HG03460 (cell line): ENCODE measurements at regions not wholly inside any gene's neighbourhood (a gene's known extent, or its start where the extent isn't known, plus 50 kb on each side); places are given as distances from the start of the nearest gene placed in this dataset.

Experiments
- ATAC-seq: cut with Tn5 transposase; IDR thresholded peaks from one replicate; pipeline ENCODE4 v1.9.1; 2021; ENCODE audit not compliant: unreplicated experiment

DNA sequence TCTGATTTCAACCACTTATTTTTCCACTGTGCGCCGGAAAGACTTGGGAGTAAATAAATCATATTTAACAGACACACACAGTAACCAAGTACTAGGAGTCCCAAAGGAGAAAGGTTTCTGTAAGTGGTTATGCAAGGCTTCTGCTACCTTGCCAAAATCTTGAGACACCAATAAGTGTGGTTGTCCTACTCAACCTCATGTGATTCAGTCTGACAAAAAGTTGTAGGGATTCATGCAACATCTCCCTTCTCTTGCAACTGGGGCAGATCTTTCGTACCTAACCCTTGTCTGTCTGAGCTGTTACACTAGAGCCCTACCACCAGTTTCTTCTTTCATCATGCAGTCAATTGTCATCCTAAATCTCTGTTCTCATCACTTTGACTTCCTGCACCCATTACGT lies 69.9 kb upstream of the NUDT7 start:
- ATAC-seq: no peak

DNA sequence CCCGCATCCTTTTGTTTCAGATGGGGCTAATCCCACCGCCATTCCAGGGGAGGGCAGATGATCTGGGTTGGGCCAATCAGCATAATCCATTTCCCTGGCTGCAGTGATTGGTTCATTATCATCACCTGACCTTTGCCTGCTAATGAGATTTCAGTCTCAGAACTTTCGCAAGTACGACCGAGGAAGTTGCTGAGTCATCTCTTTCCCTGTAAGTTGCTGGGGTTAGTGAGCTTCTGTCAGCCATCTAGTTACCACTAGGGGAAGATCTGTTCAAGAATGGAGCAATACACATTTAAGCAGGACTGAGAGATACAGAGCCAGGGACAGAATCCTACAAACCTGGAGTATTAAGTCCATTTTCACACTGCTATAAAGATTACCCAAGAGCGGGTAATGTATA lies 65.3 kb upstream of the NUDT7 start:
- no peak for ATAC-seq

DNA sequence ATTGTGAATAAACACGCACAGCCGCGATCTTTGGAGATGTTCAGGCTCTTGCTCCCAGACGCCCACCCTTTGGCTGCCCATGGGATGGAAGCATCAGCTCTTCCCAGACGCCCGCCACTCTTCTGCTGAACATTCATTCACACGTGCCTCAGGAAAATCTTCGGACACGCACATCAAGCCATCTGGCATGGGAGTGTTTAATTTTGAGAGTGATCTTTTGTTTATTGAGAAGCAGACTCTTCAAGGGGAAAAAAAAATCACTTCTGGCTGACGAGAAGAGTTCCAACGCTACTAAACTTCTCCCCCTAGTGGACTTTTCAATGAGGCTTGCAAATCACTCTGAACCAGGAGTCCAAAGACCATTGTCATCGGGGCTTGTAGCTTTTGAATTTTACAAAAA lies 62.0 kb upstream of the NUDT7 start:
- ATAC-seq: no peak

DNA sequence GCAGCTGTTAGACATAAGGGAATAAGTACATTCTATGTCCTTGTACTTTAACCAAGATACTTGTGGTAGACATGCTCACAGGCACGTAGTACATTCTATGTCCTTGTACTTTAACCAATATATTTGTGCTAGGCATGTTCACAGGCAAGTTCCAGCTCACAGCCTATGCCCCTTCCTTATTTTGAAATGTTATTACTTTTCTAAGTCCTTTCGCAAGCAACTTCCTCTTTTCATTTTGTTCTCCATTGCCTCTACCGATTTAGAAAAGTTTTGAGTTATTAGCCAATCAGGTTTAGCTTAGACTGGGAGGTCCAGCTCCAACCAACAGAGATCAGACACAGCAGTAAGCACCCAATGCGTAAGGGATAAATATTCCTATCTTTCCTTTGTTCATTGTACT lies 60.1 kb upstream of the NUDT7 start:
- ATAC-seq: no peak

DNA sequence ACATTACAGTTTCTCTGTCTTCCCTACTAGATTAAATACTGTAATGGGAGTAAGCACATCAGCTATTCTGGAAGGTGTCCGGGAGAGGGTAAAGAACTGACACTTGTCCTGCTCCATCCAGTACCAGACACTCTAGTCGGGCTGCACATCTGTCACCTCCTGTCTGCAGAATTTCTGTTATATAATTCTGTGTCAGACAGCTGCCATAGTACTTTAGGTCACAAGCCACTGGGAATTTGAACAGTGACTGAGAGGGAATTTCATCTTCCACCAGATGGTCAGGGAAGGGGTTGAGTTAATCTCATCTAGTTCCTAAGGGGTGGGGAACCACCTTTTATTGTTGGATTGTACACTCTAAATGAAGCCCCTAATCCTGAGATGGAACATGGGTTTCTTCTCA lies 58.6 kb upstream of the NUDT7 start:
- no peak for ATAC-seq

DNA sequence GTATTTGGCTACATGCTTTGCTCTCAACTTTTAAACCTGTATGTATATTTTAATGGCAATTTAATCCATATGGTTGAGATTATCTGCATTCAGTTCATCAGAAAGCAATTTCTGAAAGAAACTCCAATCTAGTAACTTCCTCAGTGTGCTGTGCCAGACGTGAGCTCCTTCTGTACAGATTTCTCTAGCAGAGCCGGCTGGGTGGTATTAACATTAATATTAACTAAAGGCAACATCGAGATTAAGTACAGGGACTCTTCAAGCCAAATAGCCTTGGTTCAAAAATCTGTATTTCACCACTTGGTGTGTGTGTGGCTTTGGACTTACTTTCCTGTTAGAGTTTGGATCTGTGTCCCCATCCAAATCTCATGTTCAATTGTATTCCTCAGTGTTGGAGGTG lies 55.5 kb upstream of the NUDT7 start:
- ATAC-seq: no peak

DNA sequence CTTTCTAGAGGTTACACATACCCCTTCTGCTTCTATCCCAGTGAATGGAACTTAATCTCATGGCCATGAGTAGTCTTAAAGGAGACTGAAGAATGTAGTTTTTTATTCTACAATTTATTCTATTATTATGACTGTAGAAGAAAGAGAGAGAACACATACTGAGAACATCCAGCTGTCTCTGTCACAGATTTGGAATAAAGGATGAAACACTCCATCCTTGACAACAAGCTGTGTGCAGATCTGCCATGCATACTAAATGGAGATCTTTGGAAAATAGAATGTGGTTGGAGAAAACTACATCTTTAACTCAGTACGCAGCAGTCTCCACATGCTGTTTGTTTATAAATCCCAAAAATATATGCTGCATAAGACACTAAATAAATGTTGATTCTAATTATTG lies 54.1 kb upstream of the NUDT7 start:
- no peak for ATAC-seq

DNA sequence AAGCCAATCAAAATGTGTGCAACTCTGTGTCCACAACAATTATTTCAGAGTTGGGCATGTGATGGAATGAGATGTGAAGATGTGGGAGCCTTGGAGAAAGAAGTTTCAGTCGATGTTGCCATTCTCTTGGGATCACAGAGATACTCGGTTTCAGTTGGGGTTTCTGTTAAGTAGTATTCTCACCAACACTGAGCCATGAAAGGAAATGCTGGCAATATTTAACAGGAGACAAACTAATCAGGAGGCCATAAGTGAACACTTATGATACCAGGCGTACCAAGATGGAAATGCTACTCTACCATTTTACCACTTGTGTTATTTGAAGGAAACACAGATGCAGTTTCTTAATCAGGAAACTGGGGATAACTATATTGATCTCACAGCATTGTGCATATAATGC lies 53.3 kb upstream of the NUDT7 start:
- no peak for ATAC-seq
